ENCODE measurements at regions not wholly inside any gene's neighbourhood (a gene's known extent, or its start where the extent isn't known, plus 50 kb on each side); places are given as distances from the start of the nearest gene placed in this dataset.

DNA sequence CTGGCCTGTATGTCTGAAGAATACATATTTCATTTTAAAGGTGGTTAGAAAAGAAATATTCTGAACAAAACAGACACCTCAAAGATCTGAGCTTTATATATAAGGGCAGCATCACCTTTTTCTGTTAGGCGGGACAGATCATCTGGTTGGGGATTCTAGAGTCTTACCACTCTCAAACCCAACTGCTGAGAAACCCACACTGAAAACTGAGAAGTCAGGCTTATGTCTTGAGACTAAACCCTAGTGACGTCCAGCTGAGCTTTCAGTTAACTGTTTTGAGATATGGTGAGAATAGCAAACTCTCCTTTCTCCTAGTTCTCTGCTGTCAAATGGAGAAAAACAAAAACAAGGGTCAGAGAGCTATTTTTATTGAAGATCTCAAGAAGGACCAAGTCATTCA lies 63.7 kb upstream of the CCN6 start:
- no peak for TF ChIP-seq POLR2A (IDR thresholded peaks at IDR 0.05)
- TF ChIP-seq CTCF (IDR thresholded peaks at IDR 0.05): no peak

All from testis (tissue), 2 donors.